GM23248 (cell line): ENCODE measurements at regions not wholly inside any gene's neighbourhood (a gene's known extent, or its start where the extent isn't known, plus 50 kb on each side); places are given as distances from the start of the nearest gene placed in this dataset.

Source experiments
- EZH2 ChIP-seq: fragments of 200-600 bp; sonication (generic); IDR thresholded peaks from 2 replicates; pipeline ENCODE4 v1.6.1; 2018; ENCODE audit warnings: antibody characterized with exemption, mild to moderate bottlenecking; ENCODE audit not compliant: insufficient read depth, poor library complexity, severe bottlenecking
- EZH2phosphoT487 ChIP-seq: fragments of 200-600 bp; sonication (generic); IDR thresholded peaks from 2 replicates; pipeline ENCODE4 v1.6.1; 2018; ENCODE audit warnings: antibody characterized with exemption, moderate library complexity, mild to moderate bottlenecking, low read depth; ENCODE audit not compliant: insufficient read depth

DNA sequence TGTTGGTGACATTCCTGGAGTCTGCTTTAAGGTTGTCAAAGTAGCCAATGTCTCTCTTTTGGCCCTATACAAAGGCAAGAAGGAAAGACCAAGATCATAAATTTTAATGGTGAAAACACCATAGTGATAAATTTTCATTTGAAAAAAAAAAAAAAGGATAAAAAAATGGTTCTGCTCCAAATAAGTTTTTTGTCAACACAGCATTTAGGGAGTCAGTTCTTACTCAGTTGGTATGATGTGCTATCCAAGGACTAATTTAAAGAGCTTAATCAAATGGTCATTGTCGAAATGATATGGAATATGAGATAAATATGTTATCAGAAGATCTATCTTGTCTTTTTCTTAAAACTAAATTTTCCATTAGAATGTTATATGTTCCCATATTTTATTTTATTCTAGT lies 83.9 kb downstream of the PCDH18 start:
- no peak for TF ChIP-seq EZH2phosphoT487
- TF ChIP-seq EZH2 = no peak
